Trophoblast cell (in vitro differentiated cells and primary cell): ENCODE measurements at regions not wholly inside any gene's neighbourhood (a gene's known extent, or its start where the extent isn't known, plus 50 kb on each side); places are given as distances from the start of the nearest gene placed in this dataset.

Experiments
- DNase-seq, 2 donors: peaks; one replicate each; pipeline ENCODE4 v3.0.0-alpha.2; 2016
- H2AFZ ChIP-seq: 2 replicates; pipeline ENCODE4 v1.6.1; 2013; ENCODE audit warnings: low read length, moderate library complexity, mild to moderate bottlenecking; ENCODE audit not compliant: insufficient read depth, poor library complexity
- H2AK5ac ChIP-seq: 2 replicates; pipeline ENCODE4 v1.6.1; 2013; ENCODE audit warnings: mild to moderate bottlenecking, low read length
- H2BK120ac ChIP-seq: 2 replicates; pipeline ENCODE4 v1.6.1; 2013; ENCODE audit warnings: low read length, mild to moderate bottlenecking, moderate library complexity; ENCODE audit not compliant: insufficient read depth, poor library complexity
- H2BK12ac ChIP-seq: 2 replicates; pipeline ENCODE4 v1.6.1; 2013; ENCODE audit warnings: mild to moderate bottlenecking, low read length, moderate library complexity
- H2BK5ac ChIP-seq: 2 replicates; pipeline ENCODE4 v1.6.1; 2013; ENCODE audit warnings: low read length, low read depth, moderate library complexity, mild to moderate bottlenecking; ENCODE audit not compliant: poor library complexity
- H3K14ac ChIP-seq: 2 replicates; pipeline ENCODE4 v1.6.1; 2013; ENCODE audit warnings: mild to moderate bottlenecking, low read length
- H3K18ac ChIP-seq: 2 replicates; pipeline ENCODE4 v1.6.1; 2013; ENCODE audit warnings: mild to moderate bottlenecking, low read length
- H3K23ac ChIP-seq: 2 replicates; pipeline ENCODE4 v1.6.1; 2013; ENCODE audit warnings: low read length
- H3K27ac ChIP-seq: 2 replicates; pipeline ENCODE4 v1.5.1; 2013; ENCODE audit warnings: low read depth, mild to moderate bottlenecking, inconsistent platforms, low read length, moderate library complexity
- H3K27me3 ChIP-seq: 2 replicates; pipeline ENCODE4 v1.6.1; 2013; ENCODE audit warnings: inconsistent platforms, mild to moderate bottlenecking, low read length, moderate library complexity; ENCODE audit not compliant: insufficient read depth
- H3K36me3 ChIP-seq, 2 experiments: 1 replicate in 1 of 2; 2 replicates in 1 of 2; pipeline ENCODE4 v1.6.1; 2013; ENCODE audit warnings: low read length in 2 of 2, mild to moderate bottlenecking in 2 of 2, moderate library complexity in 1 of 2; ENCODE audit not compliant: insufficient read depth in 2 of 2, control insufficient read depth in 1 of 2
- H3K4ac ChIP-seq: 2 replicates; pipeline ENCODE4 v1.6.1; 2013; ENCODE audit warnings: low read depth, mild to moderate bottlenecking, low read length, moderate library complexity
- H3K4me1 ChIP-seq, 2 experiments: 1 replicate in 1 of 2; 2 replicates in 1 of 2; pipeline ENCODE4 v1.6.1; 2013; ENCODE audit warnings: low read length in 2 of 2, mild to moderate bottlenecking in 2 of 2, moderate library complexity in 1 of 2; ENCODE audit not compliant: insufficient read depth in 2 of 2, control insufficient read depth in 1 of 2
- H3K4me2 ChIP-seq: 2 replicates; pipeline ENCODE4 v1.6.1; 2013; ENCODE audit warnings: inconsistent platforms, mild to moderate bottlenecking, low read length, moderate library complexity
- H3K4me3 ChIP-seq: 2 replicates; pipeline ENCODE4 v1.5.1; 2013; ENCODE audit warnings: mild to moderate bottlenecking, low read depth, low read length, inconsistent platforms
- H3K79me1 ChIP-seq: one replicate; pipeline ENCODE4 v1.6.1; 2013; ENCODE audit warnings: low read length
- H3K79me2 ChIP-seq: 2 replicates; pipeline ENCODE4 v1.6.1; 2013; ENCODE audit warnings: low read length, mild to moderate bottlenecking; ENCODE audit not compliant: control insufficient read depth, insufficient read depth, poor library complexity
- H3K9ac ChIP-seq: 2 replicates; pipeline ENCODE4 v1.6.1; 2013; ENCODE audit warnings: mild to moderate bottlenecking, low read length
- H3K9me3 ChIP-seq: 2 replicates; pipeline ENCODE4 v1.6.1; 2013; ENCODE audit warnings: low read depth, mild to moderate bottlenecking, control low read depth, inconsistent platforms, low read length; ENCODE audit not compliant: insufficient read depth
- H4K12ac ChIP-seq: 2 replicates; pipeline ENCODE4 v1.6.1; 2013; ENCODE audit warnings: low read depth, mild to moderate bottlenecking, low read length, moderate library complexity
- H4K8ac ChIP-seq: 2 replicates; pipeline ENCODE4 v1.6.1; 2013; ENCODE audit warnings: low read depth, mild to moderate bottlenecking, low read length, moderate library complexity
- H4K91ac ChIP-seq: one replicate; pipeline ENCODE4 v1.6.1; 2013; ENCODE audit warnings: low read depth, mild to moderate bottlenecking, low read length, moderate library complexity
- WGBS: extraction: QIAGEN DNeasy Blood & Tissue Kit; methylation state at CpG from one replicate; pipeline ENCODE4 v1.1.7; 2013; ENCODE audit warnings: missing lambda C conversion rate; ENCODE audit not compliant: insufficient read length, insufficient coverage; ENCODE audit errors: extremely low coverage; 5-methylcytosine and 5-hydroxymethylcytosine counted together

DNA sequence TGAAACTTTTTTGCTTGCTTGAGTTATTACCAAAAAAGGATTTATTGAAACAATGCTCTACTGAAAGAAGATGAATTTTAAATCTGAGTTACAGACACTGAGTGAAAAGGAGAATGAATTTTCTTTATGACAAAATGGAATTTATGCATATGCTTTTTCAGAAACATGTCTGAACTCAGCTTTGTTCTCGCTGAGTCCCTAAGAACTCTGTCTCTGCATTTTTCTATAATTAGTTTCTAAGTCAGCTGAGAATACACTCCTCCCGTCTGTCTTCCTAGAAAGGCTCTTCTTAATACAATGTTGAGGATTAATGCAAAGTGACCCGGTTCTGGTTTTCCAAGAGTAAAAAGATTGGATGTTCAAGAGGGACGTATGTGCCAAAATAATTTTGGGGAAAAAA lies 463.5 kb downstream of the NKX6-1 start:
- no peaks in the 10 kb centered on the region for H3K79me1 ChIP-seq

GRCh38 chr4:84032372-84032771 lies 466.7 kb downstream of the NKX6-1 start:
- Histone ChIP-seq H2BK12ac (no peak overlapping the region), H3K79me1 (no peaks in the 10 kb centered on the region), H2BK5ac (no peak overlapping the region), H4K12ac (no peak overlapping the region), H3K14ac (no peak overlapping the region), H3K18ac (no peak overlapping the region), H3K4ac (no peak overlapping the region), H3K36me3 (no peaks in the 10 kb centered on the region), H3K23ac (no peak overlapping the region), H4K91ac (no peak overlapping the region), H2AK5ac (no peak overlapping the region), H2BK120ac (no peak overlapping the region), H3K9ac (no peak overlapping the region), H3K4me1 (no peaks in the 10 kb centered on the region), H3K27me3 (no peaks in the 10 kb centered on the region), H3K9me3 (no peaks in the 10 kb centered on the region), H3K4me3 (no peak overlapping the region), H2AFZ (no peak overlapping the region), H3K4me2 (no peak overlapping the region), H3K27ac (no peak overlapping the region), H4K8ac (no peak overlapping the region), H3K79me2 (no peaks in the 10 kb centered on the region)
- WGBS: no CpG with 5 or more reads among the region's 2 CpGs
- DNase-seq: no peak

More for the DNA sequence above, 463.5 kb downstream of the NKX6-1 start:
- Histone ChIP-seq H4K12ac (no peak overlapping the region), H3K79me2 (no peaks in the 10 kb centered on the region), H3K4me3 (no peak overlapping the region), H4K8ac (no peak overlapping the region), H3K27ac (no peak overlapping the region), H4K91ac (no peak overlapping the region), H2BK5ac (no peak overlapping the region), H2BK12ac (no peak overlapping the region), H3K27me3 (no peaks in the 10 kb centered on the region), H3K18ac (no peak overlapping the region), H2AK5ac (no peak overlapping the region), H2AFZ (no peak overlapping the region), H3K4me1 (no peaks in the 10 kb centered on the region), H3K4me2 (no peak overlapping the region), H3K9ac (no peak overlapping the region), H3K9me3 (no peaks in the 10 kb centered on the region), H3K14ac (no peak overlapping the region), H2BK120ac (no peak overlapping the region), H3K36me3 (no peaks in the 10 kb centered on the region), H3K23ac (no peak overlapping the region), H3K4ac (no peak overlapping the region)
- DNase-seq: no peak
- no CpG with 5 or more reads among the region's 4 CpGs for WGBS

DNA sequence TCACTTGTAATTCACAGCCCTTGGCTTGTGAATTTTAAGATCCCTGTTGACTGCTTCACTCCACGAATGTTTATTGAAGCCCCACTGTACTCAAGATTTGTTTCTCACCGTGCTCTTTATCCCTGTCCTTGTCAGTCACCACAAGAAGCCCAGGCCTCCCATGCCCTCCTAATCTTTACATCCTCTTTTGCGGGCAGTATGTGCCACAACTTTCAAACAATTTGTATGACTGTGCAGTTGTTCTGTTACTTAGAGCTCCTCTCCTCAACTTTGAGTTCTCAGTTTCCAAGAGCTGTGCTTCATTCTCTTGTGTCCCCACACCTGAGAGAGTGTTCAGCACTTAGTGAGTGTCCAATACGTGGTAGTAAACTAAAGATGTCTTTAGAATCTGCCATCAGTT lies 467.7 kb downstream of the NKX6-1 start:
- H3K4ac ChIP-seq: no peak overlapping the region
- no peak overlapping the region for H3K4me3 ChIP-seq
- H3K23ac ChIP-seq: no peak overlapping the region
- no peaks in the 10 kb centered on the region for H3K79me2 ChIP-seq
- H4K91ac ChIP-seq: no peak overlapping the region
- H2BK5ac ChIP-seq: no peak overlapping the region
- H3K4me2 ChIP-seq: no peak overlapping the region
- H2BK120ac ChIP-seq: no peak overlapping the region
- H3K36me3 ChIP-seq: no peaks in the 10 kb centered on the region
- no peaks in the 10 kb centered on the region for H3K4me1 ChIP-seq
- DNase-seq: no peak
- H3K18ac ChIP-seq: no peak overlapping the region
- H3K9me3 ChIP-seq: no peaks in the 10 kb centered on the region
- no CpG with 5 or more reads among the region's 4 CpGs for WGBS
- no peak overlapping the region for H3K9ac ChIP-seq
- no peak overlapping the region for H4K8ac ChIP-seq
- H4K12ac ChIP-seq: no peak overlapping the region
- H2AK5ac ChIP-seq: no peak overlapping the region
- no peak overlapping the region for H2AFZ ChIP-seq
- H2BK12ac ChIP-seq: no peak overlapping the region
- H3K14ac ChIP-seq: no peak overlapping the region
- H3K27ac ChIP-seq: no peak overlapping the region
- H3K27me3 ChIP-seq: no peaks in the 10 kb centered on the region
- no peaks in the 10 kb centered on the region for H3K79me1 ChIP-seq

GRCh38 chr4:84028340-84028739 lies 470.8 kb downstream of the NKX6-1 start:
- Histone ChIP-seq H4K91ac (no peak overlapping the region), H3K23ac (no peak overlapping the region), H3K79me1 (no peaks in the 10 kb centered on the region), H4K12ac (no peak overlapping the region), H3K4me2 (no peak overlapping the region), H3K36me3 (no peaks in the 10 kb centered on the region), H3K27me3 (no peaks in the 10 kb centered on the region), H3K9ac (no peak overlapping the region), H2BK120ac (no peak overlapping the region), H3K9me3 (no peaks in the 10 kb centered on the region), H3K14ac (no peak overlapping the region), H2AFZ (no peak overlapping the region), H4K8ac (no peak overlapping the region), H2BK5ac (no peak overlapping the region), H3K27ac (no peak overlapping the region), H2BK12ac (no peak overlapping the region), H3K4me1 (no peaks in the 10 kb centered on the region), H3K4ac (no peak overlapping the region), H3K79me2 (no peaks in the 10 kb centered on the region), H2AK5ac (no peak overlapping the region), H3K4me3 (no peak overlapping the region), H3K18ac (no peak overlapping the region)
- DNase-seq: no peak
- WGBS: no CpG with 5 or more reads among the region's 2 CpGs
